Skeletal muscle cell (primary cell): ENCODE measurements at regions not wholly inside any gene's neighbourhood (a gene's known extent, or its start where the extent isn't known, plus 50 kb on each side); places are given as distances from the start of the nearest gene placed in this dataset.
"Not testable (repeated sequence)": the region's sequence is repeated elsewhere in the genome, so short reads cannot be mapped to it uniquely, and the experiment has no call there.

Experiments
- DNase-seq: peaks from one replicate; pipeline ENCODE4 v3.0.0-alpha.2; 2010; ENCODE audit warnings: low read depth
- H3K4me3 ChIP-seq: 2 replicates; pipeline ENCODE4 v1.5.1; 2011; ENCODE audit warnings: low read depth, mild to moderate bottlenecking, control low read depth, low read length, moderate library complexity

DNA sequence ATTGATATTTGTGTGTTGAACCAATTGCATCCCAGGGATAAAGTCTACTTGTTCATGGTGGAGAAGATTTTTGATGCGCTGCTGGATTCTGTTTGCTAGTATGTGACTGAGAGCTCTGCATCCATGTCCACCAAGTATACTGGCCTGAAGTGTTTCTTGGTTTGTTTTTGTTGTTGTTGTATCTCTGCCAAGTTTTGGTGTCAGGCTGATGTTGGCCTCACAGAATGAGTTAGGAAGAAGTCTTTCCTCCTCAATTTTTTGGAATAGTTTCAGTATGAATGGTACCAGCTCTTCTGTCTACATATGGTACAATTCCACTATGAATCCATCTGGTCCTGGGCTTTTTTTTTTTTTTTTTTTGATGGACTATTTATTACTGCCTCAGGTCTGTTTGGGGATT lies 50.9 kb upstream of the OSTN start:
- DNase-seq = no peak
- no peak overlapping the region for H3K4me3 ChIP-seq

DNA sequence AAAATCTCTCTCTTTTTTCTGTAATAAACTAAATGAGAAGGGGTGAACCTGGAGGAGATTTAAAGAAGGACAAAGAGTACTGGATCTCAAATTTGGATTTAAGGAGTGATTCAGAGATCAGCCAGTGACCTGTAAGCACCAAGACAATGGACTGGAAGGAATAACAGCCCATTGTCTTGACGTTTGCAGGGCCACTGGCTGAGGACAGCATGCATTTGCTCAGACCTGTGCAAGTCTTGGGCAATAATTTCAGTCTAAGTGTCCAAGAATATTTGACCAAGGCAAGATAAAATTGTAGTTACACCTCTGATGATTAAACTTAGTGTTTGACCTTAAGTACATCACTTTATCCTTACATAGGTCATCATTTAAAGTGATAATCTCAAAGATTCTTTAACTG lies 55.8 kb upstream of the OSTN start:
- no peak for DNase-seq
- H3K4me3 ChIP-seq = no peak overlapping the region

DNA sequence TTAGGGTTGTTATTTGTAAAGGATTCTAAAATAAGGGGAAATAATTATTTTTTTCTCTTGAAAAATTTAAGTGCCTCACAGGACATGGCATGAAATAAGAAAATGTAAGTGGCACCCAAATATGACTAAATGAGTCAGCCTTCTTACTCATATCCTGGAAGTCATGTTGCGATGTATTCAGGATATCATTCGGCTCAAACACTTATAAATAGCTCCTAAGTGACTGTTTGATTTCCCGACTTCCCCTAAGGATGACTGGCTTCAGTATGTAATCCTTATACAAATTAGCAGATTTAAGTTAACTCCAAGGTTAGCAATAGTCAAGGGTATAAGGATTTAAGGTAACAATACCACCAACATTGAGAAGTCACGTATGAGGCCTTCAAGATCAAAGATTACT lies 57.3 kb upstream of the OSTN start:
- no peak overlapping the region for H3K4me3 ChIP-seq
- peak; percentile 68 for DNase-seq

DNA sequence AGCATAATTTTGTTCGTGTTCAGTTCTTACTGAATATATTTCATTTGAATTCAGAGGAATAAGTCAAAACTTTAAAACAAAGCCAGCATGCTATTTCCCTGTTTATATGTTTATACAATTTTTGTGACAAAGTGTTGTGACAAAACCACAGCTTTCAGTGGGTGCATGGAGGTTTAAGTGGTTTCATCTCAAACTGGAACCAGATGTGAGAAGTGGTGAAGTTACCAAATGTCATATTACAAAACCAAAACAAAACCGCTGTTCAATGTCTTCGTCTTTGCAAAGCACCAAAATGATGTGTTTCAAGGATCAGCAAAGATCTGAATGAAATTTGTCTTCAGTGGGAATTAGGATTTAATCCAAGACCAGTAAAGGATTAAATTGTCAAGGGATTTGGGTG lies 59.3 kb upstream of the OSTN start:
- no peak for DNase-seq
- no peak overlapping the region for H3K4me3 ChIP-seq

DNA sequence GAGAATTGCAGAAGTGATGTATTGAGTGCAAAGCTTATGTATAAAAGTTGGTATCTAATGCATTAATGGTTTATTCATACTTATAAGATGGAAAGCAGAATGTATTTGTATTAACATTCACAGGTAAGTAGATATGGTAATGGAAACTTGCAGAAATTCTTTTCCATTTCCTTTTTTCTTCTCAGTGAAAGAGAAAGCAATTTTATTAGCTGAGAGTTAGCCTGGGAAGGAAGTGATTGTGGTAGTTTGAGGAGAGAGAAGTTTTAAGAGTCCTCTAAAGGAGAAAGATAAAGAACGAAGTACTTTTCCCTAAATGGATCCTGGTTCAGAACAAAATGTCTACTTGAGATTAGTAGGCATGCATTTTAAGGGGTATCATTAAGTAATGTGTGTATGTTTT lies 60.1 kb upstream of the OSTN start:
- DNase-seq = no peak

DNA sequence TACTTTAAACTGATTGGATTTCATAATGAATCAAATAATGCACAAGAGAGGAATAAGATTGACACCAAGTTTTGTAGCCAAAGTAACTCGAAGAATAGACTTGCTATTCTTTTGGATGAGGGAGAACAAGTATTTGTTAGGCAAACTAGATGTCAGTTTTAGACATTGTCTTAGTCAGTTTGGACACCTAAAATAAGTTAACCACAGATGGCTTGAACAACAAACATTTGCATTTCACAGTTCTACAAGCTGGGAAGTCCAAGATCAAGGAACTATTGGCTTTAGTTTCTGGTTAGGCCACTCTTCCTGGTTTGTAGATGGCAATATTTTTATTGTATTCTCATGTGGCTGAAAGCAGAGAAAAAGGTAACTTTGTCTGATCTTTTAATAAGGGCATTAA lies 61.3 kb upstream of the OSTN start:
- no peak for DNase-seq
- no peak overlapping the region for H3K4me3 ChIP-seq

More for the DNA sequence above, 60.1 kb upstream of the OSTN start:
- no peak overlapping the region for H3K4me3 ChIP-seq

DNA sequence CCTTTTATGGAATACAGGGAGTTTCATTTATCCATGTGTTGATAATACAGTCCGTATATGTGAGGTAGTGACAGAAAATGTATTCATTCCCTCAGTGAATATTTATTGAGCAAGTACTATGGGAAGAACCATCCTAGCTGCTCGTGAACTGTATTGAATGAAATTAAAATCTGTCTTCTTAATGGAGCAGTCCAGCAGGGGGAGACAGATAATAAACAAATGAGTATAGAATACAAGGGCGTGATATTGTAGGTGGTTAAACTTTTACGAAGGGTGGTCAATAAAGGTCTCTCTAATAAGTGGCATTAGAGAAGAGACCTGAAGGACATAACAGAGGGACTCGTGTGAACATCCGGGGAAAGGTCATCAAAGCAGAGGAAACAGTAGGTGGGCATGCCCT lies 62.7 kb upstream of the OSTN start:
- no peak for DNase-seq

DNA sequence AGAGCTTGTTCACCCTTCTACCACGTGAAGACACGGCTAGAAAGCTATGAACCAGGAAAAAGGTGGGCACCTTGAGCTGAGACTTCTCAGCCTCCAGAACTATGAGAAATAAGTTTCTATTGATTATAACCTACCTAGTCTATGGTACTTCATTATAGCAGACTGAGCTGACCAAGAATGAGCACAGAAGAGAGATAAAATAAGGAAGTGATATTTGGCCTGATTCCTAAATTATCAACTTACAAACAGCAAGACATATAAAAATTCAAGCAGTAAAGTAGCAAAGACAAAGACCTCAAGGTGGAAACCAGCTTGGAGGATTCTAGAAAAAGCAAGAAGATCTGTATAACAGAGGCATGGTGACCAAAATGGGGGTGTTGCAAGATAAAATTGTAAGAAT lies 63.9 kb upstream of the OSTN start:
- DNase-seq = no peak
- H3K4me3 ChIP-seq = no peak overlapping the region

More for the DNA sequence above, 62.7 kb upstream of the OSTN start:
- no peak overlapping the region for H3K4me3 ChIP-seq

DNA sequence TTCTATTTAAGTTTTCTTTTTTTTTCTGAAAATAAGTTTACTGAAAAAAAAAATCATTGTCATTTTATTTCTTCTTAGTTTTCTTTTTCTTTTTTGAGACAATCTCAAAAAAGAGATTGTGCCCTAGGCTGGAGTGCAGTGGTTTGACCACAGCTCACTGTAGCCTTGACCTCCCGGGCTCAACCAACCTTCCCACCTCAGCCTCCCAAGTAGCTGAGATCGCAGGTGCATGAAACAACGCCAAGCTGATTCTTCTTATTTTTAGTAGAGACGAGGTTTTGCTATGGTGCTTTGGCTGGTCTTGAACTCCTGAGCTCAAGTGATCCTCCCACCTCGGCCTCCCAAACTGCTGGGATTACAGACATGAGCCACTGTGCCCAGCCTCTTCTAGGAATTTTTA lies 65.7 kb upstream of the OSTN start:
- H3K4me3 ChIP-seq = no peak overlapping the region
- no peak for DNase-seq

DNA sequence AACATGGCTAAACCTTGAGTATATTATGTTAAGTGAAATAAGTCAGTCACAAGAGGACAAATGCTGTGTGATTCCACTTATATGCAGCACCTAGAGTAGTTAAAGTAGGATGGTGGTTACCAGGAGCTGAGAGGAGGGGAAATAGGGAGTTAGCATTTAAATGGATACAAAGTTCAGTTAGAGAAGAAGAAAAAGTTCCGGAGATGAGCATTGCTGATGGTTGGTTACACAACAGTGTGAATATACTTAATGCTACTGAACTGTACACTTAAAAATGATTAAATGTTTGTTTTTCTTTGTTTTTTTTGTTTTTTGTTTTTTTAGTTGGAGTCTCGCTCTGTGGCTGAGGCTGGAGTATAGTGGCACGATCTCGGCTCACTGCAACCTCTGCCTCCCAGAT lies 67.7 kb upstream of the OSTN start:
- DNase-seq = no peak
- H3K4me3 ChIP-seq = no peak overlapping the region

DNA sequence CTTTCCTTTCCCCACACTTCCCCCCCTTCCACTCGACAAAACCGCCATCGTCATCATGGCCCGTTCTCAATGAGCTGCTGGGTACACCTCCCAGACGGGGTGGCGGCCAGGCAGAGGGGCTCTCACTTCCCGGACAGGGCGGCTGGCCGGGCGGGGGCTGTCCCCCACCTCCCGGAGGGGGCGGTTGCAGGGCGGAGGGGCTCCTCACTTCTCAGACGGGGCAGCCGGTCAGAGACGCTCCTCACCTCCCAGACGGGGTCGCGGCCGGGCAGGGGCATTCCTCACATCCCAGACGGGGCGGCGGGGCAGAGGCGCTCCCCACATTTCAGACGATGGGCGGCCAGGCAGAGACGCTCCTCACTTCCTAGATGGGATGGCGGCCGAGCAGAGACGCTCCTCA lies 74.2 kb upstream of the OSTN start:
- H3K4me3 ChIP-seq, DNase-seq: not testable (repeated sequence)

DNA sequence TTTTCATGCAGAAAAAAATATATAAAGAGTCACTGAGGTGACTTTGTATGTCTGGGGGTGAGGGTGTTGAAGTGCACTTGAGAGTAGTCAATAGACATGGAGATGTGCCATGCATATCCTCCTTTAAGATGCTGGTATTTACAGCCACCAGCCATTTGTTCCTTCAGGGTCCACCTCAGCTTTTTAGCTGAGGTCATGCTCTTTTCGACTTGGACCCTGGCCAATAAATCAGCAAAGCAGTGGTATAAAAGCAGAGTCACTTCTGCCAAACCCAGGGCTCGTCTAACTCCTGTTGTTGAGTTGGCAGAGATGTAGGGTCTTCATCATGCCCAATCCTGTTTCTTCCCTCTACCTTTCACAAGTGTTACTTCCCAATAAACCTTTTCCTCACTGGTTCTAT lies 75.1 kb upstream of the OSTN start:
- no peak for DNase-seq
- H3K4me3 ChIP-seq = no peak overlapping the region

DNA sequence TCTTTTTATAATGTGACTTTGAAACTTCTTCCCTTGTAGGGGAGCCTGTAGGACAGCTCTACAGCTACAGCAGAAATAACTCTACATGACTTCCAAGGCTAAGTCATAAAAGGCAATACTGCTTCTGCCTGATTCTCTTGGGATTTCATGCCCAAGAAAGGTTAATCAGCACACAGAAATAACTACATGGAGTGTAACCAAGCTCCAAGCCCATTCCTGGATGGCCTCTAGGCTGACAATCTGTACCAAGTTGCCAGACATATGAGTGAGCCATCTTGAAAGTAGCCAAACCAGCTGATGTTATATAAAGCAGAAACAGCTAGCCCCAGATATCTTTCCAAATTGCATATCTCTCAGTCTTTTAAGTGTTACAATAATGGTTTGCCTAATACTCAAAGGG lies 75.8 kb upstream of the OSTN start:
- no peak overlapping the region for H3K4me3 ChIP-seq
- DNase-seq = no peak

DNA sequence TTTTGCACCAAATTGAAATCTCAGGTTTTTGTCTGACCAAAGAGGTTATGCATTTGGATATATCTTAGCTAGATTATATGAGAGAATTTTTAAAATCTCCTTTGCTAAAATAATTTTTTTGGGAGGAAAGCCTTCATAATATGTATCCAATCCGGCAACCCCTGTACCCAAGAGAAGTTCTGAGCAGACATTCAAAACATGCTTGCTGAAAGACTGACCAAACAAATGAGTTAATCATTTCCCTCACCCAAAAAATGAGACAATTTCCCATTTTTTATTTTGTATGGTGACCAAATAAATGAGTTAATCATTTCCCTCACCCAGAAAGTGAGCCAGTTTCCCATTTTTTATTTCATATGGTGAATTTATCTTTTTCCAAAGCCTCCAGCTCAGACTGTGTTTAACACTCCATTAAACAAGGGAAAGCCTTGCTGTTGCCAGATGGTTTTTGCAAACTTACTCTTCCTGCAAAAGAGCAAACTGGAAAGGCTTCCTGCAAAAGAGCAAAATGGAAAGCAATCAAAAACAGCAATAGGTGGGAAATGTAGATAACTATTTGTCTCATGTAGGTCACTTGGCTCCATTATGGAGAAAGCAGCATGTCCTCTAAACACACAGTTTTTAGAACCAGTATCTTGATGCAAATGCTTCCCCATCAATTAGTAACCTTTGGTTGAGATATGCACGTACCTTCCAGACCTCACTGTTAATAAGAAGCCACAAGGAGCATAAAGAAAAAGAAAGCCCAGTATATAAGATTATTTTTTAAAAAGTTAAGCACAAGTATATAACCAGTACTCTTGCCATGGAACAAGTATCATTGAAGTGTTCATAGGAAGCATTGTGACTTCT lies 78.4 kb upstream of the OSTN start:
- DNase-seq = no peak
- H3K4me3 ChIP-seq = no peak overlapping the region

DNA sequence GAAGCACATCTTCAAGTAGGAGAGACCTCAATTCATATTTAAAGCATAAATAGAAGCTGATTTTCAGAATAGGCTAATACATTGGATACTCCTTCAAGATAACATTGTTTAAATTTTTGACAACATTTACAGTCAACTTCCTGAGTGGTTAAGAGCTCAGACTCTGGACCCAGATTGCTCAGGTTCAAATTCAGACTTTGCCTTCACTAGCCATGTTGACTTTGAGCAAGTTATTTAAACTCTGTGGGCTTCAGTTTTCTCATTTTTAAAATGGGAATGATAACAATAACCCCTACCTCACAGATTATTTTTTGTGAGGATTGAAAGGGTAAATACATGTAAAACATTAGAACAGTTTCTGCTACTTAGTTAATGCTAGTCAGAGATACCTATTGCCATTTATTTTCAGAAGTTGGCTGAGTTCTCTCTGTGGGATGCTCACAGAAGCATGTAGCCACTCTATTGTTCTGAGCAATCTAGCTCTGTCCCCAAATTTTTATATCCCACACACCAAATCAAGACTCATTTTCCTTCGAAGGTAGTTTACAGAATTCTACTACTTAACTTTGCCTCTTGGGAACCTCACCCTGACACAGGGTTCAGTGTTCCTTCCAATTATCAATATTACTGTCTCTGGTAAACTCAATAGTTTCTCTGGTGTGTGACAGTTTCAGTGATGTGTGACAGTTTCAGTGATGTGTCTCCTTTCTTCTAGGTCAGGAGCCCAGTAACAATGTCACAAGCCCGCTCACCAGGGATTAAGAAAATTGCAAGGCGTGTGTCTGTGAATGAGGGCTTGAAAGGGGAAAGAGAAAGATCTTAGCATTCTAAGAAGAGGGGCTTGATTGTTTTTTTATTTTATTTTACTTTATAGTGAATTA lies 79.4 kb upstream of the OSTN start:
- DNase-seq = no peak
- no peak overlapping the region for H3K4me3 ChIP-seq

DNA sequence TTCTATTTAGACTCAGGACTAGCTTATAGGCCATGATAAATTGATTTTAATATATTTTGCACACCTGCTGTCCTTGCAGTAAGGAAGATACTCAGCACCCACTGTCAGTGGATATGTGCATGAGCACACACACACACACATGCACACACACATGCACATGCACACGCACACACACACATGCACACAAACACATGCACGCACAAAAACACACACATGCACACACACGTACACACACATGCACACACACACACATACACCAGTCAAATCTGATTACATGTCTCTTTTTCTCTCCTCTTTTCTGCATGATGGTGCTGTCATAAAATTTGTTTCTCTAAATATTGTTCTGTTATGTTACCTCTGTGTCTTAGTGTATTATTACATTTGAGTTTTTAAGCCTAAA lies 87.3 kb upstream of the OSTN start:
- no peak overlapping the region for H3K4me3 ChIP-seq
- no peak for DNase-seq

DNA sequence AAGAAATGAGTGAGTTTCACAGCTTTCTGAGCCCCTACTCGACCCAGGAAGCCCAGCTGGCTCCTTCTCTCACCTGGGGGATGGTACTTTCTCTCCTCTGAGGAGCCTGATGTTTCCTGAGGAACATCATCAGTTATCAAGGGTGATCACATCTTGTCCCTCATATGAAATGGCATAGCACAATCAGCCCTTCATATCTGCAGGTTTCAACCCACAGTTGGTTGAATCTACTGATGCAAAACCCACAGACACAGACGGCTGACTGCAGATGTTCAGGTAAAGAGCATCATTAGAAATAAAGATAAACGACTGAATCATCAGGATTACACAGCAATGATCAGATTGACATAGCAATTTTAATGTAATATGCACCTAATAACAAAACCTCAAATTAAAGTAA lies 93.6 kb upstream of the OSTN start:
- no peak for DNase-seq
- H3K4me3 ChIP-seq = no peak overlapping the region

DNA sequence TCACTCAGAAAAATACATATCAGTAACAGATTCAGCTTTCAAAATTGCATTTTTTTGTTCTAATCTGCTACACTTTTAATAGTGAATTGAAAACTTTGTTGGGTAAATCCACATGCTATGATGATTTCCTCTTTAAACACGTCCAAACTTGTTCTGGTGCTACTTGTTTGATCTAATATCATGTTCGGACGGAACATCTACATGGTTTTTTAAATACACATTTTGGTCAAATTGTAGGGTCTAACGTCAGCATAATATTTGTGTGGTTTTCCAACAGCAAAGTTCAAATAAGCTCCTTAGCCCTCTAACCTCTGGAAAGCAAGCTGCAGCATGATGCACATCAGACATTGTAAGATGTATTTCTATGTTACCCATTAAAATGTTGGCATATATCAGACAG lies 98.5 kb upstream of the OSTN start:
- DNase-seq = no peak
- H3K4me3 ChIP-seq = no peak overlapping the region

DNA sequence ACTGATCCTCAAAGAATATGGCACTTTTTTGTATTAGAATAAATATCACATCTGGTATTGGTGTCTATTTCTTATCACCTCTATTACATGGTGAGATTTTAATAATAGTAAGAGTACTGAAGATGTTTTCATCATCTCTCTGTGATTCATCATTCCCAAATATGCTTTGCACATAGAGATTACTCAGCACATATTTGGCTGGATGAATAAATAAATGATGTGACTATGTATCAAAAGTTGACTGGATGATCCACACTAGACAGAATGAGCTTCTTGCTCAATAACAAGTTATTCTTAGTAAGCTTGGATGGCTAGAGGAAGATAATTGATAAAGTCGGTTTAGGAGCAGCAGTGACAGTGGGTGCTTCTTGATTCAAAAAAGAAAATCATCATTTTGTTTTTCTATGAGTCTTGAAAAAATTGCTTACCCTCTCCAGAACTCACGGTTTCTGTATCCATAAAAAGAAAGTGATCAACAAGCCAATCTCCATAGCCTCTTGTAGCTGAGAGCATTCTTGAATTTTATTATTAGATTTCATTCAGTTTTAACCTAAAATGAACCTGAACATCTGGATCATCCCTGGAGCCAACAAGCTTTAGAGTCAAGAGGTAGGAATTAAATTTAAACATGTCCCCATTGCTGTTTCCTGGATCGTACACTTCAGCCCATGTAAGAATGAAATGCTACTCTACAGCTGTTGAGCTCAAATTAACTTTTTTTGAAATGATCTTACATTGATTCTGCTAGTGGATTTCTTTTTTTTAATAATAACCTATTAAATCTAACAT lies 104.8 kb upstream of the OSTN start:
- no peak overlapping the region for H3K4me3 ChIP-seq

DNA sequence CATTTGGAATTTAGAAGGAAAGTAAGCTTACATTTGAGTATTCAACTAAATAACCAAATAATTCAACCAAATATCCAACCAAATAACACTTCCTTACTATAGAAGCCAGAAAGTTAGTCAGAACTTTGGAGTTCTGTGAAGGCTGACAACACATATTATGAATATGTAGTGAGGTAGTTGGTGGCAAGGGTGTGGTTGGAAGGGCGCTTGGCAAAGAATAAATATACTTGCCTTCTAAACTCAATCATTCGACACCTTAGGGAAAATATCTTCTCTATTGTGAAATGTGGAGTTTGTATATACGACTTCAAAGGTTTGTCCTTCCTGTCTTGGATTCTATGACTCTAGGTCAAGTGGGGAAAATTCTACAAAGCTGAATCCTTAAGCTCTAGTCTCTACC lies 111.7 kb upstream of the OSTN start:
- H3K4me3 ChIP-seq = no peak overlapping the region
- DNase-seq = peak; percentile 32

More for the DNA sequence above, 104.8 kb upstream of the OSTN start:
- DNase-seq = peak; percentile 80
